HTR-8/SVneo (cell line): ENCODE measurements at regions not wholly inside any gene's neighbourhood (a gene's known extent, or its start where the extent isn't known, plus 50 kb on each side); places are given as distances from the start of the nearest gene placed in this dataset.

Experiments
- DNase-seq: peaks from one replicate; pipeline ENCODE4 v3.0.0; 2011; ENCODE audit warnings: low spot score, mixed read lengths; ENCODE audit not compliant: insufficient read length
- FAIRE-seq: peaks from 2 replicates; lab custom pipeline; 2011; peaks lifted over from hg19 to GRCh38; lab: Jason Lieb, UNC

DNA sequence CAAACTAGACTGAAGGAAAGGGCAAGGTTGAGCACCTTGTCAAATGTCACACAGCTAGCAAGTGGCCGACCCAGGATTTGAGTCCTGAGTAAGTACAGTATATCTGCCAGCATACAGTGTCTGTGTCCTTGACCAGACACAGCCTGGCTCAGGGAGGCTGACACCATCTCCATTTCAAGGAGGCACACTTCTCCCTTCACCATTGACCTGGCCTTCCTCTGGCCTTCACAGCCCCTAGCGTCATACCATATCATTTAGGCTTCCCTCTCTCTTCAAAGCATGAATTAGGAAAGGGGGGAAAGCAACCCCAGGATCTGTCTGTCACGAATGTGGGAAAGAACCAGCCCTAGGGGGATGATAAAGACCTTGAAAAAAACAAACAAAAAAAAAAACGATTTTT is 155.6 kb downstream of the PLPP3 start:
- FAIRE-seq, result no peak

DNA sequence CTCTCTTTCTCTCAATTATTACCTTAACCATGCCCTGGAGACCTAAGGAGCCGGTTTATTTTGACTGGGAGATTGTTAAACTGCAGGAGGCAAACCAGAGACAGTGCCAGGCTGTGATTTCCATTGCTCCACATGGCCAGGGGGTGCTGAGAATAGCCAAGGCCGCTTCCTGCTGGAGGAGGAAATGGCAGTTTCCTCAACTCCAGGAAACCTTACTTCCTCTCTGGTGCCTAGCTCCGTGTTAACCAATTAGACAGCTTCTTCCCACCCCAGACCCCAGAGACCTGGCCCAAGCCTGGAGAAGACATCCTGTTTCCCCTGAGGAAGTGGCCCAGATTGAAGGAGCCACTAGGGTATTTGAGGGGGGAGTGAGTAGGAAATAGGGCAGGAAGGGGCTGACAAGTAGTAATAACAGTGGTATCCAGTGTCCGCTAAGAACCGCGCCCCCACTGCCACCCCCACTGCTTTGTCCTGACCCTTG is 161.2 kb downstream of the PLPP3 start:
- no peak for DNase-seq
- no peak for FAIRE-seq

More for the DNA sequence above, 155.6 kb downstream of the PLPP3 start:
- no peak for DNase-seq

DNA sequence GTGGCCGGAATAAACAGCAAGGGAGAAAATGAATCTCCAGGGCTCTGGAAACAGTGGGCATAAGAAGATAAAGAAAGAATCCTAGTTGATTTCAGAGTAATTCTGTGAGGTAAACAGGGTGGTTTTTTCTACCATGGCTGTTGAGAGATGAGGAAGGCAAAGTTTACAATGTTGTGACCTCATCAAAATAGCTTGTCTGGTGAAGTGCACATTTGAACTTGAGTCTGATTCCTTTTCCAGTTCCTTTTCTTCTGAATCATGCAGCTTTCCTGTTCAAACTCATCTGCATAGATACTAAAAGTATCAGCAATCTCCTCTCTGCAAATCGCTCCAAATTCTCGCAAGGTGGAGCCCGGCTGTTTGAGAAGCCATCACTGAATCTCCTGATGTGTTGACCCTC is 161.7 kb downstream of the PLPP3 start:
- FAIRE-seq, result no peak
- DNase-seq, result no peak

DNA sequence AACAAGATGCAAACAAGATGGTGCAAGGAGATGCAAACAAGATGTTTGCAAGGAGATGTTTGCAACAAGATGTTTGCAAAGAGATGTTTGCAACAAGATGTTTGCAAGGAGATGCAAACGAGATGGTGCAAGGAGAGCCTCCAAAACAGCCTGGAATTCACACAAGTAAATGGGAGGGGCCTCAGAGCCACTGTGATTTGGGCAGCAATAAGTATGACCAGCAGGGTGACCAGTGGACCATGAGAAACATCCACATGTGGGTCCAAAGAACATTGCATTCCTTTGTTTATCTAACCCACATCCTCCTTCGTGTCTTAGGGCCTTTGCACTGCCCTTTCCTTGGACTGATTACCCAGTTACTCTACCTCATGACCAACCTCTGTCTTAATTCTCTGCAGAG is 162.9 kb downstream of the PLPP3 start:
- FAIRE-seq (no peak), DNase-seq (no peak)

DNA sequence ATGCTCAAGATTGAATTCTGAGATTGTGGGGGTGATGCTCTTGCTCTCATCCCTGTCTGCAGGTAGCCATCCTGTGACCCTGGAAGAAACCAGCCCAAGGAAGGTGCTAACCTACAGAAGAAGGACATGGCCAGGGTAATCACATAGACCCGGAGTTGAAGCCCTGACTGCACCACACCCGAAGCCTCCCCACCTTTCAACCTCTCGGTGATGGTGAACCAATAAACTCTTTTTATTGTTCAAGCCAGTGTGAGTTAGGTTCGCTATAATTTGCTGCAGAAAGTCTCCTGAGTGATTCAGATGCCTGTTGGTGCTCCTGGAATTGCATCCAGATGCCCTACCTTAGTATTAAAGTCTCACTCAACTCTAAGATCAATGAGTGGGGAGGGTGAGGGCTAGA is 163.6 kb downstream of the PLPP3 start:
- FAIRE-seq (no peak), DNase-seq (no peak)

DNA sequence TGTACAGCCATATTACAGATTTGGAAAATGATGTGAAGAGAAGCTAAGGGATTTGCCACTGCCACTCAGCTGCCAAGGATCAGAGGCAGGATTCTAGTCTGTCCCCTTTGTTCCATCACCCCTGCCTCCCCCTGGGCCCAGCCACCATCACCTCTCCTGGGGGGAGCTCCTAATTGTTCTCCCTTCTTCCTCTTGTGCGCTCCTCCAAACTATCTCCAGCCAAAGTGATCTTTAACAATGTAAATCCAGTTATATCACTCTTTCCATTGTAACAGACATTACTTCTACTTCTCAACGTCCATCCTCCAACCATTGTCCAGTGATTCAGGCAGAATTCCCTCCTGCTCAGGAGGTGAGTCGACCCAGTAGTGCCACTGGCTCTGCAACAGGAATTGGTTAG is 164.1 kb downstream of the PLPP3 start:
- DNase-seq (no peak), FAIRE-seq (no peak)

- FAIRE-seq, result no peak
- no peak for DNase-seq
Observed at GRCh38 chr1:56414728-56415224, 164.6 kb downstream of the PLPP3 start.

DNA sequence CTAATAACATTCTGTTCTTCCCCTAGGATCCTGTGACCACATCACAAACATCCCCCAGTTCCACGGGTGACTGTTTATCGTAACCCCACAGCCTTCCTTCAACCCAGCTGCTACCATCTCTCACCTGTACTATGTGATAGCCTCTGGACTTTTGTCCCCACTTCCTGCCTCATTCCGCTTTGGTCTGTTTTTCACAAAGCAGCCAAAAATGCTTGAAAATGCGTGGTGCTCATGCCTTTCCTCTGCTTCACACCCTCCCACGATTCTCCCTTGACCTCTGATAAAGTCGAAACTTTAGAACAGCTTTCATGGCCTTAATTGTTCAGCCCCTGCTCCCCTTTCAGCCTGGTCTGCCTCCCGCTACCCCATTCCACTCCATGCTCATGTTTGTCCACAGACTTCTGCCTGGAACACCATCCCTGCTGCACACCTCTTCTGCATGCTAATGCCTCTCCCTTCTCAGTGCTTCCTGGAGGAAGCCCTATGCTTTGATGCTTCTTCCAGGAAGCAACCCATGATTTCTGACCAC is 165.6 kb downstream of the PLPP3 start:
- DNase-seq (no peak), FAIRE-seq (no peak)

- DNase-seq (no peak), FAIRE-seq (no peak)
Observed at GRCh38 chr1:56411484-56412180, 167.7 kb downstream of the PLPP3 start.

DNA sequence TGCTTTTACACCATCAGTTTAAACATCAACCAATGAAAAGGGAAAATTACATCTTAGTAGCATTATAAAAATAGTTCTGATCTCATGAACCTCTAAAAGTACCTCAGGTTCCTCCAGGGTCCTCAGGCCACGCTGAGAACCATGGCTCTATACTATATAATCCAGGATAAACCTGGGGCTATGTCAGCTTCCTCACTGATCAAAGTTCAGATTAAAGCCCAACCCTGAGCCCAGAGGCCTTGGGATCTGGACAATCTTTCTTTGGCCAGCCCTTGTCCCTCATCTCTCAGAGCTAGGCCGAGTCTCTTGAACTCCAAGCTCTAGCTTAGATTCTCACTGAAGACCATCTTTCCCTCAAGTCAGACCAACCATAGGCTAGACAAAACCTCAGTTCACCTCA is 168.3 kb downstream of the PLPP3 start:
- no peak for DNase-seq
- FAIRE-seq, result no peak

- no peak for DNase-seq
- no peak for FAIRE-seq
Observed at GRCh38 chr1:56410405-56410804, 169.0 kb downstream of the PLPP3 start.

GRCh38 chr1:56409112-56409691 is 170.2 kb downstream of the PLPP3 start:
- FAIRE-seq (no peak), DNase-seq (no peak)

GRCh38 chr1:56406821-56407220 is 172.5 kb downstream of the PLPP3 start:
- no peak for FAIRE-seq

GRCh38 chr1:56404561-56405030 is 174.8 kb downstream of the PLPP3 start:
- FAIRE-seq (no peak), DNase-seq (no peak)

More at GRCh38 chr1:56406821-56407220, 172.5 kb downstream of the PLPP3 start:
- no peak for DNase-seq

- DNase-seq, result no peak
Observed at GRCh38 chr1:56404066-56404465, 175.3 kb downstream of the PLPP3 start.

DNA sequence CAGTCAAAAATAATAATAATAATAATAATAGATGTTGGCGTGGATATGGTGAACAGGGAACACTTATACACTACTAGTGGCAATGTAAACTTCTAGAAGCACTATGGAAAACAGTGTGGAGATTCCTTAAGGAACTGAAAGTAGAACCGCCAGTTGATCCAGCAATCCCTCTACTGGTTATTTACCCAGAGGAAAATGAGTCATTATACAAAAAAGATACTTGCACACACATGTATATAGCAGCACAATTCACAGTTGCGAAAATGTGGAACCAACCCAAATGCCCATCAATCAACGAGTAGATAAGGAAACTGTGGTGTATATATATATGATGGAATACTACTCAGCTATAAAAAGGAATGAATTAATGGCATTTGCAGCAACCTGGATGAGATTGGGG is 176.0 kb downstream of the PLPP3 start:
- FAIRE-seq, result no peak

More at GRCh38 chr1:56404066-56404465, 175.3 kb downstream of the PLPP3 start:
- no peak for FAIRE-seq

GRCh38 chr1:56401191-56401590 is 178.2 kb downstream of the PLPP3 start:
- DNase-seq, result no peak
- no peak for FAIRE-seq

More for the DNA sequence above, 176.0 kb downstream of the PLPP3 start:
- no peak for DNase-seq

- DNase-seq, result no peak
- no peak for FAIRE-seq
Observed at GRCh38 chr1:56400526-56400925, 178.8 kb downstream of the PLPP3 start.

DNA sequence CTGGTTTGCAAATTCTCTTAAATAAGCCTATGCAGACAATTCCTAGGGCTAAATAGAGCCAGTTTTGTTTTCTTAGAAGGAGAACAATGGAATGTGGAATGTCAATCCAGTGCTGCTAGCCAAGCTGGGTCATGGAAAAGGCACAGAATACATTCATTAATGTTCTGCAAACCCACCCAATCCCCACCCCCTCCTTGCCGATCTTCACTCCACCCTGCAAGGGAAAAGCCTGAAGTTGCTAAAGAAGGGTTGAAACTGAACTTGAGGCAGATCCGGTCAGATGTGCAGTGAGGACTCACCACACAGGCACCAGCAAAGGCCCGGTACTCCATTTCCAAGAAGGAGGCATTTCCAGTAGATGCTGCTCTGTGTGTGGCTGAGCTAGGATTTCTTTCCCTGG is 179.6 kb downstream of the PLPP3 start:
- no peak for DNase-seq
- no peak for FAIRE-seq

DNA sequence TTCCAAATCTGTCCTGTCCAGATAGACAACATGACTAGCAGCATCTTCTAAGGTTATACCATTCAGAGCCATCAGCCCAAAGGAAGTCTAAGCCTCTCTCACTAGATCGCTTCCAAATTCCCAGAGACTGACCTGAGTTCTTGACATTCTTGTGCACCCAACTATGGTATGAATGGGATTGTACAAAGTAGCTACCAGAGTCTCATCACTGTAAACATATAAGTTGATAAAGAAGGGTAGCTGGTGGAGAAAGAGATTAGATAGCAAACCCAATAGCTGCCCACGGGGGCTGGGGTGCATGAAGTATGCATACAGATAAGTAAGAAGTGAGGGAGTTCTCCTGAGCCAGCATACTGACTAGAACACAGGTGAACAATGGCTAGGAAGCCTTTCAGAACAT is 180.0 kb downstream of the PLPP3 start:
- FAIRE-seq, result no peak

DNA sequence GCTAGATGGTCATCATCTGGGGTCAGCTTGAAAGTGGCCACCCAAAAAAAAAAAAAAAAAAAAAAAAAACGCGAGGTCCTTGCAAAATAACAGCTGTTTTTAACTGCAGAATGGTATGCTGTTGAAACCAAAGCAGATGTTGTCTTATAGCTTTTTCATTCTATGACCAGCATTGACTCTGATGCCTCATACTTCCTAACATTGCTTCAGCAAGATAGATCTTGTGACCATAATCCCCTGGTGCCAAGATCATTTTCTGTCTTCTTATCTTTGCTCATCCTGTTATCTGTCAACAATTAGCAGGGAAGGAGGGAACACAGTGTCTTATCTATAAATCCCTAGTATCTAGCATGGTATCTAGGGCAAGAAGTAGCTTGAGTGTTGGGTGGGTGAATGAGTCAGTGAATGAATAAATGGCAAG is 181.5 kb downstream of the PLPP3 start:
- FAIRE-seq, result no peak
- DNase-seq, result no peak

More for the DNA sequence above, 180.0 kb downstream of the PLPP3 start:
- DNase-seq, result no peak
